ENCODE measurements at regions not wholly inside any gene's neighbourhood (a gene's known extent, or its start where the extent isn't known, plus 50 kb on each side); places are given as distances from the start of the nearest gene placed in this dataset.

- TF ChIP-seq CTCF (IDR thresholded peaks at IDR 0.05; ENCODE audit: extremely low read depth in 1 of 2, insufficient read depth in 1 of 2, low read depth in 1 of 2, low read length in 2 of 2) = no peak
- no peak for TF ChIP-seq JUN (IDR thresholded peaks at IDR 0.05; ENCODE audit: borderline replicate concordance, insufficient read depth, insufficient read length, low read depth)
Observed at GRCh38 chr10:8633909-8634308, 579.4 kb downstream of the GATA3 start.

All from endothelial cell of umbilical vein (primary cell).